IMR-90 (cell line): ENCODE measurements at regions not wholly inside any gene's neighbourhood (a gene's known extent, or its start where the extent isn't known, plus 50 kb on each side); places are given as distances from the start of the nearest gene placed in this dataset.

Experiments
- ATAC-seq: fragments of 200-7000 bp; cut with Tn5 transposase; 2 replicates; pipeline ENCODE4 v1.9.1; 2020; ENCODE audit warnings: low read depth, mild to moderate bottlenecking, moderate library complexity
- BruUV-seq: library from RNA; stranded (reverse); fragments of 400-500 nt; replicated peaks from 2 replicates; lab custom pipeline; 2021; lab: Mats Ljungman, UMichigan
- CTCF ChIA-PET: fragments of 300-600 bp; formaldehyde crosslinking; extraction: SDS; loops from one replicate; lab custom pipeline; 2021; ENCODE audit warnings: antibody characterized with exemption; lab: Yijun Ruan, JAX
- POLR2A ChIA-PET: fragments of 300-600 bp; sonication (Branson Sonifier 250); formaldehyde crosslinking; loops from one replicate; lab custom pipeline; 2022; ENCODE audit warnings: antibody characterized with exemption; ENCODE audit not compliant: unreplicated experiment; lab: Charles Lee
- DNase-seq: peaks from one replicate; pipeline ENCODE4 v3.0.0; 2013
- H2AFZ ChIP-seq: replicated peaks from 2 replicates; pipeline ENCODE3; 2013; ENCODE audit warnings: low read length, mild to moderate bottlenecking; ENCODE audit not compliant: poor library complexity
- H2AK5ac ChIP-seq: 2 replicates; pipeline ENCODE4 v1.6.1; 2013; ENCODE audit warnings: low read depth, low read length, inconsistent platforms
- H2AK9ac ChIP-seq: replicated peaks from 2 replicates; pipeline ENCODE3; 2013; ENCODE audit warnings: mild to moderate bottlenecking, low read depth, low read length, moderate library complexity; ENCODE audit not compliant: poor library complexity
- H2BK120ac ChIP-seq: 2 replicates; pipeline ENCODE4 v1.6.1; 2013; ENCODE audit warnings: low read depth, low read length, inconsistent platforms
- H2BK15ac ChIP-seq: 3 replicates; pipeline ENCODE4 v1.6.1; 2013; ENCODE audit warnings: low read depth, low read length, inconsistent platforms
- H2BK20ac ChIP-seq: 2 replicates; pipeline ENCODE4 v1.6.1; 2013; ENCODE audit warnings: low read depth, mild to moderate bottlenecking, inconsistent platforms, low read length, moderate library complexity
- H2BK5ac ChIP-seq: 2 replicates; pipeline ENCODE4 v1.6.1; 2013; ENCODE audit warnings: mild to moderate bottlenecking, low read depth, low read length, inconsistent platforms; ENCODE audit not compliant: poor library complexity, severe bottlenecking
- H3K14ac ChIP-seq: replicated peaks from 2 replicates; pipeline ENCODE4 v1.6.1; 2013; ENCODE audit warnings: low read depth, low read length, inconsistent platforms
- H3K18ac ChIP-seq: 2 replicates; pipeline ENCODE4 v1.6.1; 2013; ENCODE audit warnings: low read depth, low read length, control low read depth
- H3K23ac ChIP-seq: 2 replicates; pipeline ENCODE4 v1.6.1; 2013; ENCODE audit warnings: low read depth, low read length, inconsistent platforms
- H3K27ac ChIP-seq: 2 replicates; pipeline ENCODE4 v1.5.1; 2013; ENCODE audit warnings: mild to moderate bottlenecking, control low read depth, low read length; ENCODE audit not compliant: insufficient read depth
- H3K27me3 ChIP-seq: 2 replicates; pipeline ENCODE4 v1.6.1; 2013; ENCODE audit warnings: low read length; ENCODE audit not compliant: control insufficient read depth, insufficient read depth
- H3K36me3 ChIP-seq: 2 replicates; pipeline ENCODE4 v1.6.1; 2013; ENCODE audit warnings: low read length, mixed read lengths; ENCODE audit not compliant: control insufficient read depth, insufficient read depth
- H3K4ac ChIP-seq: 2 replicates; pipeline ENCODE4 v1.6.1; 2013; ENCODE audit warnings: low read depth, low read length, inconsistent platforms
- H3K4me1 ChIP-seq: 2 replicates; pipeline ENCODE4 v1.6.1; 2013; ENCODE audit warnings: low read length, mixed read lengths; ENCODE audit not compliant: control insufficient read depth, insufficient read depth
- H3K4me2 ChIP-seq: 2 replicates; pipeline ENCODE4 v1.6.1; 2013; ENCODE audit warnings: low read depth, mild to moderate bottlenecking, control low read depth, low read length, moderate library complexity
- H3K4me3 ChIP-seq: 2 replicates; pipeline ENCODE4 v1.5.1; 2013; ENCODE audit warnings: low read depth, mild to moderate bottlenecking, control low read depth, low read length, moderate library complexity; ENCODE audit not compliant: insufficient read depth
- H3K56ac ChIP-seq: 2 replicates; pipeline ENCODE4 v1.6.1; 2013; ENCODE audit warnings: low read length, inconsistent platforms; ENCODE audit not compliant: insufficient read depth; ENCODE audit errors: extremely low read depth
- H3K79me1 ChIP-seq, 2 experiments: 2 replicates each; pipeline ENCODE4 v1.6.1; 2013; ENCODE audit warnings: low read length in 2 of 2, inconsistent platforms in 1 of 2, low read depth in 1 of 2
- H3K9ac ChIP-seq: 2 replicates; pipeline ENCODE4 v1.6.1; 2013; ENCODE audit warnings: low read depth, low read length, control low read depth
- H3K9me1 ChIP-seq: 2 replicates; pipeline ENCODE4 v1.6.1; 2013; ENCODE audit warnings: low read length, inconsistent platforms; ENCODE audit not compliant: insufficient read depth
- H3K9me3 ChIP-seq: 2 replicates; pipeline ENCODE4 v1.6.1; 2013; ENCODE audit warnings: low read length; ENCODE audit not compliant: control insufficient read depth, insufficient read depth
- H4K20me1 ChIP-seq: 2 replicates; pipeline ENCODE4 v1.6.1; 2013; ENCODE audit warnings: low read length, inconsistent platforms; ENCODE audit not compliant: insufficient read depth
- H4K5ac ChIP-seq: 2 replicates; pipeline ENCODE4 v1.6.1; 2013; ENCODE audit warnings: mild to moderate bottlenecking, low read depth, low read length, control low read depth
- H4K8ac ChIP-seq, 2 experiments: 2 replicates each; pipeline ENCODE4 v1.6.1; 2013; ENCODE audit warnings: low read depth in 2 of 2, low read length in 2 of 2, control low read depth in 1 of 2, inconsistent platforms in 1 of 2
- H4K91ac ChIP-seq: 2 replicates; pipeline ENCODE4 v1.6.1; 2013; ENCODE audit warnings: low read depth, low read length, inconsistent platforms; ENCODE audit not compliant: insufficient read depth
- BHLHE40 ChIP-seq: fragments of 150-350 bp; IDR thresholded peaks from 2 replicates; pipeline ENCODE4 v1.6.1; 2016; ENCODE audit warnings: mild to moderate bottlenecking, low read depth, low read length
- CHD1 ChIP-seq: IDR thresholded peaks from 2 replicates; pipeline ENCODE4 v1.6.1; 2012; ENCODE audit warnings: low read depth, low read length, improper control_type of control experiment
- MAFK ChIP-seq: IDR thresholded peaks from 2 replicates; pipeline ENCODE4 v1.6.1; 2012; ENCODE audit warnings: low read depth, low read length, improper control_type of control experiment
- MAZ ChIP-seq: IDR thresholded peaks from 2 replicates; pipeline ENCODE4 v1.6.1; 2012; ENCODE audit warnings: low read depth, mild to moderate bottlenecking, low read length, improper control_type of control experiment, moderate library complexity, borderline replicate concordance
- MXI1 ChIP-seq: IDR thresholded peaks from 2 replicates; pipeline ENCODE4 v1.6.1; 2012; ENCODE audit warnings: low read depth, mild to moderate bottlenecking, low read length, moderate library complexity, borderline replicate concordance
- NFE2L2 ChIP-seq: fragments of 150-350 bp; IDR thresholded peaks from 2 replicates; pipeline ENCODE4 v1.6.1; 2016; ENCODE audit warnings: low read depth, mild to moderate bottlenecking, low read length
- RCOR1 ChIP-seq: IDR thresholded peaks from 2 replicates; pipeline ENCODE4 v1.6.1; 2012; ENCODE audit warnings: mild to moderate bottlenecking, low read length, improper control_type of control experiment; ENCODE audit not compliant: insufficient replicate concordance
- RFX5 ChIP-seq: IDR thresholded peaks from 2 replicates; pipeline ENCODE4 v1.8.0; 2012; ENCODE audit warnings: low read depth, mild to moderate bottlenecking, low read length, moderate library complexity
- SMC3 ChIP-seq: fragments of 150-350 bp; IDR thresholded peaks from 2 replicates; pipeline ENCODE4 v1.6.1; 2016; ENCODE audit warnings: low read depth, mild to moderate bottlenecking, antibody characterized with exemption, low read length, moderate library complexity
- WGBS, 2 experiments: methylation state at CpG; one replicate each; pipeline versions ENCODE4 v1.1.5 to v1.1.7; 2013; ENCODE audit warnings: missing lambda C conversion rate in 2 of 2; ENCODE audit not compliant: insufficient read length in 1 of 2; ENCODE audit errors: extremely low coverage in 2 of 2; 5-methylcytosine and 5-hydroxymethylcytosine counted together
- dilution Hi-C: fragments of 300-500 bp; cut with HindIII; formaldehyde crosslinking; loops from one replicate; pipeline ENCODE4 v1.14.3; 2018; ENCODE audit warnings: low sequenced_read_pairs; ENCODE audit not compliant: unreplicated experiment
- in situ Hi-C: fragments of 300-500 bp; cut with MboI; formaldehyde crosslinking; loops from 3 replicates; pipeline ENCODE4 v1.14.3; 2019; ENCODE audit warnings: low sequenced_read_pairs, inconsistent platforms, mixed read lengths
- intact Hi-C: fragments of 100-400 bp; cut with micrococcal nuclease; formaldehyde crosslinking; loops from 2 replicates; pipeline ENCODE4 v1.10.0; 2022
- TF ChIP-seq, protein P1 (sequence below): conservative IDR thresholded peaks from 2 replicates; pipeline ENCODE4 v1.5.1; 2012; ENCODE audit warnings: mild to moderate bottlenecking, low read depth, low read length, improper control_type of control experiment
- TF ChIP-seq, protein P2 (sequence below): fragments of 150-350 bp; IDR thresholded peaks from 2 replicates; pipeline ENCODE4 v1.6.1; 2016; ENCODE audit warnings: low read depth, mild to moderate bottlenecking, low read length, moderate library complexity, borderline replicate concordance

DNA sequence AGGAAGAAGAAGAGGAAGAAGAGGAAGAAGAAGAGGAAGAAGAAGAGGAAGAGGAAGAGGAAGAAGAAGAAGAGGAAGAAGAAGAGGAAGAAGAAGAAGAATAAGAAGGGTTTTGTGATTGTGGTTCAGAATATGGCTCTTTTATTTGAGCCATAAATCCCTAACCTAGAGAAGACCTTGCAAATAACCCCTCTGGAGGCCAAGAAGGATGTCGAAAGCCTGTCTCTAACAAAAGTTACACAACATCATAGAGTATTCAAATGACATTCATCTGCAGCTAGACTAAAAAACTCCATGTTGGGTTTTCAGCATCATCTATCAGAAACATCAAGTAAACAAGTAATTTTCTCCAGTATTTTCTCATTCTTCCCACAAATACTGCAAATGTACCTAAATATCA lies 100.9 kb downstream of the RNASET2 start:
- Histone ChIP-seq H4K5ac (no peak overlapping the region), H4K8ac (no peak overlapping the region), H3K4me1 (no peaks in the 10 kb centered on the region), H3K4me3 (no peak overlapping the region), H3K4me2 (no peak overlapping the region), H3K79me1 (no peaks in the 10 kb centered on the region), H4K20me1 (no peaks in the 10 kb centered on the region), H3K9ac (no peak overlapping the region), H2BK20ac (no peak overlapping the region), H3K36me3 (no peaks in the 10 kb centered on the region), H2AK9ac (no peak overlapping the region), H3K27ac (no peak overlapping the region), H3K23ac (no peak overlapping the region), H4K91ac (no peak overlapping the region), H2AFZ (no peak overlapping the region), H3K4ac (no peak overlapping the region), H3K14ac (no peak overlapping the region), H3K9me3 (no peaks in the 10 kb centered on the region; the same call in 1 of the 2 replicates), H3K9me1 (no peaks in the 10 kb centered on the region), H2BK120ac (no peak overlapping the region), H2BK15ac (no peak overlapping the region), H3K27me3 (peaks cover 1% of the 10 kb centered on the region; the same call in 1 of the 2 replicates), H2BK5ac (no peak overlapping the region), H3K18ac (no peak overlapping the region), H3K56ac (no peak overlapping the region), H2AK5ac (no peak overlapping the region)
- in situ Hi-C loops = no loop called here
- ATAC-seq (no peak), DNase-seq (no peak)
- intact Hi-C loops = no loop called here
- no TSS peak for BruUV-seq
- TF ChIP-seq, protein P1, sequence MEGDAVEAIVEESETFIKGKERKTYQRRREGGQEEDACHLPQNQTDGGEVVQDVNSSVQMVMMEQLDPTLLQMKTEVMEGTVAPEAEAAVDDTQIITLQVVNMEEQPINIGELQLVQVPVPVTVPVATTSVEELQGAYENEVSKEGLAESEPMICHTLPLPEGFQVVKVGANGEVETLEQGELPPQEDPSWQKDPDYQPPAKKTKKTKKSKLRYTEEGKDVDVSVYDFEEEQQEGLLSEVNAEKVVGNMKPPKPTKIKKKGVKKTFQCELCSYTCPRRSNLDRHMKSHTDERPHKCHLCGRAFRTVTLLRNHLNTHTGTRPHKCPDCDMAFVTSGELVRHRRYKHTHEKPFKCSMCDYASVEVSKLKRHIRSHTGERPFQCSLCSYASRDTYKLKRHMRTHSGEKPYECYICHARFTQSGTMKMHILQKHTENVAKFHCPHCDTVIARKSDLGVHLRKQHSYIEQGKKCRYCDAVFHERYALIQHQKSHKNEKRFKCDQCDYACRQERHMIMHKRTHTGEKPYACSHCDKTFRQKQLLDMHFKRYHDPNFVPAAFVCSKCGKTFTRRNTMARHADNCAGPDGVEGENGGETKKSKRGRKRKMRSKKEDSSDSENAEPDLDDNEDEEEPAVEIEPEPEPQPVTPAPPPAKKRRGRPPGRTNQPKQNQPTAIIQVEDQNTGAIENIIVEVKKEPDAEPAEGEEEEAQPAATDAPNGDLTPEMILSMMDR = no peak
- TF ChIP-seq CHD1 = no peak
- TF ChIP-seq MAFK = no peak
- TF ChIP-seq RFX5 = no peak
- no peak for TF ChIP-seq NFE2L2
- TF ChIP-seq MAZ = no peak
- TF ChIP-seq, protein P2, sequence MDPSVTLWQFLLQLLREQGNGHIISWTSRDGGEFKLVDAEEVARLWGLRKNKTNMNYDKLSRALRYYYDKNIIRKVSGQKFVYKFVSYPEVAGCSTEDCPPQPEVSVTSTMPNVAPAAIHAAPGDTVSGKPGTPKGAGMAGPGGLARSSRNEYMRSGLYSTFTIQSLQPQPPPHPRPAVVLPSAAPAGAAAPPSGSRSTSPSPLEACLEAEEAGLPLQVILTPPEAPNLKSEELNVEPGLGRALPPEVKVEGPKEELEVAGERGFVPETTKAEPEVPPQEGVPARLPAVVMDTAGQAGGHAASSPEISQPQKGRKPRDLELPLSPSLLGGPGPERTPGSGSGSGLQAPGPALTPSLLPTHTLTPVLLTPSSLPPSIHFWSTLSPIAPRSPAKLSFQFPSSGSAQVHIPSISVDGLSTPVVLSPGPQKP = no peak
- no peak for TF ChIP-seq MXI1
- no peak for TF ChIP-seq BHLHE40
- no peak for TF ChIP-seq SMC3
- no peak for TF ChIP-seq RCOR1
- dilution Hi-C loops = no loop called here
- ChIA-PET CTCF (no interaction called here), POLR2A (no interaction called here)
- no CpG with 5 or more reads among the region's 1 CpG for WGBS, 2 experiments
